ENCODE measurements at regions not wholly inside any gene's neighbourhood (a gene's known extent, or its start where the extent isn't known, plus 50 kb on each side); places are given as distances from the start of the nearest gene placed in this dataset.
A peak's percentile ranks its signal among the peaks of the same experiment; 100 is the strongest.

- no peak for DNase-seq
- intact Hi-C loops (cut with DNase I; ENCODE audit: low total_unique reads) = no loop called here
- WGBS, 5 donors = 80 to 90% (median 87%) methylated on average over 4 of the region's 4 CpGs
- H3K27me3 ChIP-seq (replicated peaks in 1 of 7) = peaks cover 0 to 45% (median 0%) of the 10 kb centered on the region in 7 donors
- H3K27ac ChIP-seq = peak overlapping the region in 1 of 8 donors; percentile 14
- no peaks in the 10 kb centered on the region for H3K9me3 ChIP-seq
- no peaks in the 10 kb centered on the region for H3K36me3 ChIP-seq
- H3K4me1 ChIP-seq = no peaks in the 10 kb centered on the region
- TF ChIP-seq CTCF (IDR thresholded peaks at IDR 0.05 in 8 of 11, conservative IDR thresholded peaks at IDR 0.05 in 3 of 11) = no peak
- no peak for TF ChIP-seq POLR2A (IDR thresholded peaks at IDR 0.05)
- no peak for TF ChIP-seq POLR2AphosphoS5 (IDR thresholded peaks at IDR 0.05)
- H3K4me3 ChIP-seq = peak overlapping the region in 1 of 8 donors; percentile 41
Measured at GRCh38 chr14:21735639-21736307, 62.2 kb upstream of the OR4E1 start.

- Histone ChIP-seq H3K9me3 (no peaks in the 10 kb centered on the region), H3K4me3 (peak overlapping the region in 1 of 8 donors; percentile 41), H3K27me3 (replicated peaks in 1 of 7) (peaks cover 0 to 45% (median 0%) of the 10 kb centered on the region in 7 donors), H3K36me3 (no peaks in the 10 kb centered on the region), H3K4me1 (no peaks in the 10 kb centered on the region), H3K27ac (peak overlapping the region in 1 of 8 donors; percentile 14)
- DNase-seq = no peak
- intact Hi-C loops (cut with DNase I; ENCODE audit: low total_unique reads) = no loop called here
- 70 to 84% (median 74%) methylated on average over 3 of the region's 3 CpGs for whole genome bisulfite sequencing, 5 donors
- TF ChIP-seq CTCF (IDR thresholded peaks at IDR 0.05 in 8 of 11, conservative IDR thresholded peaks at IDR 0.05 in 3 of 11) (no peak), POLR2AphosphoS5 (IDR thresholded peaks at IDR 0.05) (no peak), POLR2A (IDR thresholded peaks at IDR 0.05) (no peak)
Measured at GRCh38 chr14:21735200-21735599, 61.6 kb upstream of the OR4E1 start.

- Histone ChIP-seq H3K36me3 (no peaks in the 10 kb centered on the region), H3K9me3 (no peaks in the 10 kb centered on the region), H3K27me3 (replicated peaks in 1 of 7) (peaks cover 0 to 40% (median 0%) of the 10 kb centered on the region in 7 donors), H3K27ac (no peak overlapping the region), H3K4me3 (no peak overlapping the region), H3K4me1 (no peaks in the 10 kb centered on the region)
- no peak for DNase-seq
- intact Hi-C loops (cut with DNase I; ENCODE audit: low total_unique reads) = no loop called here
- TF ChIP-seq CTCF (IDR thresholded peaks at IDR 0.05 in 8 of 11, conservative IDR thresholded peaks at IDR 0.05 in 3 of 11) = peak in 6 of 11 experiments; percentile 12 to 60 (median 46)
- no peak for TF ChIP-seq POLR2A (IDR thresholded peaks at IDR 0.05)
- WGBS, 5 donors = 9 to 19% (median 14%) methylated on average over 7 of the region's 7 CpGs
Measured at GRCh38 chr14:21734457-21735074, 60.9 kb upstream of the OR4E1 start.

- no peak for TF ChIP-seq CTCF (IDR thresholded peaks at IDR 0.05 in 8 of 11, conservative IDR thresholded peaks at IDR 0.05 in 3 of 11)
- TF ChIP-seq POLR2AphosphoS5 (IDR thresholded peaks at IDR 0.05) = no peak
- TF ChIP-seq POLR2A (IDR thresholded peaks at IDR 0.05) = no peak
- intact Hi-C loops (cut with DNase I; ENCODE audit: low total_unique reads) = no loop called here
Measured at GRCh38 chr14:21729703-21730233, 56.1 kb upstream of the OR4E1 start.

More at GRCh38 chr14:21729703-21730233, 56.1 kb upstream of the OR4E1 start:
- H3K9me3 ChIP-seq = no peaks in the 10 kb centered on the region
- no peak for DNase-seq
- no peaks in the 10 kb centered on the region for H3K4me1 ChIP-seq
- no peak overlapping the region for H3K27ac ChIP-seq
- no peaks in the 10 kb centered on the region for H3K36me3 ChIP-seq
- no peak overlapping the region for H3K4me3 ChIP-seq
- WGBS, 5 donors = 43 to 61% (median 48%) methylated on average over 5 of the region's 5 CpGs
- peaks cover 0 to 23% (median 0%) of the 10 kb centered on the region in 7 donors for H3K27me3 ChIP-seq (replicated peaks in 1 of 7)
